ENCODE measurements at regions not wholly inside any gene's neighbourhood (a gene's known extent, or its start where the extent isn't known, plus 50 kb on each side); places are given as distances from the start of the nearest gene placed in this dataset.

- TF ChIP-seq EZH2 (IDR thresholded peaks at IDR 0.05) = no peak
- TF ChIP-seq, protein P1, sequence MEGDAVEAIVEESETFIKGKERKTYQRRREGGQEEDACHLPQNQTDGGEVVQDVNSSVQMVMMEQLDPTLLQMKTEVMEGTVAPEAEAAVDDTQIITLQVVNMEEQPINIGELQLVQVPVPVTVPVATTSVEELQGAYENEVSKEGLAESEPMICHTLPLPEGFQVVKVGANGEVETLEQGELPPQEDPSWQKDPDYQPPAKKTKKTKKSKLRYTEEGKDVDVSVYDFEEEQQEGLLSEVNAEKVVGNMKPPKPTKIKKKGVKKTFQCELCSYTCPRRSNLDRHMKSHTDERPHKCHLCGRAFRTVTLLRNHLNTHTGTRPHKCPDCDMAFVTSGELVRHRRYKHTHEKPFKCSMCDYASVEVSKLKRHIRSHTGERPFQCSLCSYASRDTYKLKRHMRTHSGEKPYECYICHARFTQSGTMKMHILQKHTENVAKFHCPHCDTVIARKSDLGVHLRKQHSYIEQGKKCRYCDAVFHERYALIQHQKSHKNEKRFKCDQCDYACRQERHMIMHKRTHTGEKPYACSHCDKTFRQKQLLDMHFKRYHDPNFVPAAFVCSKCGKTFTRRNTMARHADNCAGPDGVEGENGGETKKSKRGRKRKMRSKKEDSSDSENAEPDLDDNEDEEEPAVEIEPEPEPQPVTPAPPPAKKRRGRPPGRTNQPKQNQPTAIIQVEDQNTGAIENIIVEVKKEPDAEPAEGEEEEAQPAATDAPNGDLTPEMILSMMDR (IDR thresholded peaks at IDR 0.05) = no peak
- TF ChIP-seq EZH2phosphoT487 (IDR thresholded peaks at IDR 0.05) = no peak
These were observed 112.2 kb upstream of the SYT13 start for GRCh38 chr11:45398325-45398724.

All from neural progenitor cell (in vitro differentiated cells).